Liver (tissue), 8 donors: ENCODE measurements at regions not wholly inside any gene's neighbourhood (a gene's known extent, or its start where the extent isn't known, plus 50 kb on each side); places are given as distances from the start of the nearest gene placed in this dataset.

Experiments
- DNase-seq: peaks from one replicate; pipeline ENCODE4 v3.0.0-alpha.2; 2017; ENCODE audit warnings: low spot score
- H3K27ac ChIP-seq, 2 donors: one replicate each; pipeline ENCODE4 v1.7.0; 2013; ENCODE audit warnings: inconsistent platforms in 2 of 2, low read length in 2 of 2, control low read depth in 1 of 2, low read depth in 1 of 2, mild to moderate bottlenecking in 1 of 2
- H3K27me3 ChIP-seq, 4 donors: one replicate each; pipeline versions ENCODE4 v1.6.1 to v1.7.0; 2013; ENCODE audit warnings: low read length in 3 of 4, inconsistent platforms in 1 of 4, mild to moderate bottlenecking in 1 of 4, moderate library complexity in 1 of 4; ENCODE audit not compliant: control insufficient read depth in 4 of 4, insufficient read depth in 4 of 4
- H3K36me3 ChIP-seq, 4 donors: one replicate each; pipeline versions ENCODE4 v1.6.1 to v1.7.0; 2013; ENCODE audit warnings: low read length in 3 of 4, mild to moderate bottlenecking in 3 of 4, low read depth in 1 of 4, moderate library complexity in 1 of 4; ENCODE audit not compliant: control insufficient read depth in 4 of 4, insufficient read depth in 3 of 4
- H3K4me1 ChIP-seq, 4 donors: one replicate each; pipeline versions ENCODE4 v1.6.1 to v1.7.0; 2013; ENCODE audit warnings: low read length in 3 of 4, mild to moderate bottlenecking in 3 of 4, moderate library complexity in 1 of 4; ENCODE audit not compliant: control insufficient read depth in 4 of 4, insufficient read depth in 4 of 4
- H3K4me3 ChIP-seq, 3 donors: one replicate each; pipeline versions ENCODE4 v1.6.1 to v1.7.0; 2013; ENCODE audit warnings: low read length in 3 of 3, control low read depth in 1 of 3, low read depth in 1 of 3, mild to moderate bottlenecking in 1 of 3
- H3K9ac ChIP-seq, 2 donors: one replicate each; pipeline ENCODE4 v1.7.0; 2013; ENCODE audit warnings: low read length in 2 of 2, mild to moderate bottlenecking in 2 of 2, moderate library complexity in 2 of 2, control low read depth in 1 of 2, low read depth in 1 of 2
- H3K9me3 ChIP-seq, 4 donors: one replicate each; pipeline versions ENCODE4 v1.6.1 to v1.7.0; 2013; ENCODE audit warnings: low read length in 3 of 4; ENCODE audit not compliant: control insufficient read depth in 4 of 4
- ATF3 ChIP-seq: IDR thresholded peaks from 2 replicates; pipeline ENCODE4 v1.6.1; 2016; ENCODE audit warnings: antibody characterized with exemption
- CTCF ChIP-seq: fragments of 150-350 bp; IDR thresholded peaks from 2 replicates; pipeline ENCODE4 v1.5.1; 2017; ENCODE audit warnings: improper control_type of control experiment, low read depth, low read length; ENCODE audit not compliant: missing input control
- FOXA2 ChIP-seq: IDR thresholded peaks from 2 replicates; pipeline ENCODE4 v1.6.1; 2016; ENCODE audit warnings: antibody characterized with exemption
- GABPA ChIP-seq, 2 donors: IDR thresholded peaks in 1 of 2; conservative IDR thresholded peaks in 1 of 2; 2 replicates each; pipeline ENCODE4 v1.6.1; 2016; ENCODE audit warnings: antibody characterized with exemption in 2 of 2, mild to moderate bottlenecking in 1 of 2, moderate library complexity in 1 of 2
- JUND ChIP-seq, 2 donors: IDR thresholded peaks; 2 replicates each; pipeline ENCODE4 v1.6.1; 2016; ENCODE audit warnings: antibody characterized with exemption in 2 of 2
- MAX ChIP-seq: IDR thresholded peaks from 2 replicates; pipeline ENCODE4 v1.6.1; 2016; ENCODE audit warnings: antibody characterized with exemption
- NR2F2 ChIP-seq: IDR thresholded peaks from 2 replicates; pipeline ENCODE4 v1.6.1; 2016; ENCODE audit warnings: antibody characterized with exemption
- RAD21 ChIP-seq, 2 donors: IDR thresholded peaks; 2 replicates each; pipeline ENCODE4 v1.6.1; 2016; ENCODE audit warnings: antibody characterized with exemption in 2 of 2, mild to moderate bottlenecking in 2 of 2
- REST ChIP-seq: IDR thresholded peaks from 2 replicates; pipeline ENCODE4 v1.6.1; 2016; ENCODE audit warnings: antibody characterized with exemption, mild to moderate bottlenecking
- RXRA ChIP-seq, 2 donors: IDR thresholded peaks; 2 replicates each; pipeline ENCODE4 v1.6.1; 2017 to 2018; ENCODE audit warnings: antibody characterized with exemption in 2 of 2, mild to moderate bottlenecking in 1 of 2
- SP1 ChIP-seq: IDR thresholded peaks from 2 replicates; pipeline ENCODE4 v1.6.1; 2018; ENCODE audit warnings: antibody characterized with exemption, mild to moderate bottlenecking
- TAF1 ChIP-seq: conservative IDR thresholded peaks from 2 replicates; pipeline ENCODE4 v1.6.1; 2016; ENCODE audit warnings: antibody characterized with exemption, mild to moderate bottlenecking
- YY1 ChIP-seq: IDR thresholded peaks from 2 replicates; pipeline ENCODE4 v1.6.1; 2016; ENCODE audit warnings: antibody characterized with exemption, mild to moderate bottlenecking
- ZBTB33 ChIP-seq: IDR thresholded peaks from 2 replicates; pipeline ENCODE4 v1.6.1; 2016; ENCODE audit warnings: antibody characterized with exemption
- WGBS: extraction: QIAGEN DNeasy Blood & Tissue Kit; methylation state at CpG from one replicate; pipeline ENCODE4 v1.1.7; 2013; 5-methylcytosine and 5-hydroxymethylcytosine counted together
- donor health status: healthy.
- donor health status: healthy.
- donor health status: healthy.
- donor health status: healthy.
- donor health status: healthy.

- Histone ChIP-seq H3K9me3 (peaks cover 1 to 2% (median 2%) of the 10 kb centered on the region in 4 donors), H3K9ac (no peak overlapping the region), H3K36me3 (no peaks in the 10 kb centered on the region), H3K4me1 (peaks cover 4 to 14% (median 10%) of the 10 kb centered on the region in 4 donors), H3K27me3 (no peaks in the 10 kb centered on the region), H3K4me3 (no peak overlapping the region), H3K27ac (no peak overlapping the region)
- no peak for DNase-seq
- 78% methylated on average over 2 of the region's 2 CpGs for WGBS
- TF ChIP-seq FOXA2 = no peak
- TF ChIP-seq YY1 = no peak
- TF ChIP-seq GABPA (IDR thresholded peaks at IDR 0.05 in 1 of 2, conservative IDR thresholded peaks at IDR 0.05 in 1 of 2) = no peak
Measured at GRCh38 chr1:222462601-222463000, 85.3 kb downstream of the HHIPL2 start.

GRCh38 chr1:222461941-222462340 lies 86.0 kb downstream of the HHIPL2 start:
- Histone ChIP-seq H3K27me3 (no peaks in the 10 kb centered on the region), H3K9me3 (peaks cover 2 to 8% (median 4%) of the 10 kb centered on the region in 4 donors), H3K4me1 (peaks cover 4 to 14% (median 10%) of the 10 kb centered on the region in 4 donors), H3K27ac (no peak overlapping the region), H3K36me3 (no peaks in the 10 kb centered on the region), H3K9ac (no peak overlapping the region), H3K4me3 (no peak overlapping the region)
- no peak for DNase-seq
- 68% methylated on average over 2 of the region's 2 CpGs for WGBS
- TF ChIP-seq TAF1 (no peak), RAD21 (IDR thresholded peaks at IDR 0.05) (no peak), NR2F2 (no peak), ATF3 (no peak), JUND (IDR thresholded peaks at IDR 0.05) (no peak), CTCF (no peak), REST (no peak)

- H3K27ac ChIP-seq = no peak overlapping the region
- 91% methylated on average over 3 of the region's 3 CpGs for WGBS
- H3K9ac ChIP-seq = no peak overlapping the region
- no peaks in the 10 kb centered on the region for H3K36me3 ChIP-seq
- H3K4me1 ChIP-seq = no peaks in the 10 kb centered on the region
- no peaks in the 10 kb centered on the region for H3K27me3 ChIP-seq
- H3K4me3 ChIP-seq = no peak overlapping the region
- peaks cover 2 to 9% (median 4%) of the 10 kb centered on the region in 4 donors for H3K9me3 ChIP-seq
- DNase-seq = no peak
- no peak for TF ChIP-seq GABPA (IDR thresholded peaks at IDR 0.05 in 1 of 2, conservative IDR thresholded peaks at IDR 0.05 in 1 of 2)
- no peak for TF ChIP-seq RXRA (IDR thresholded peaks at IDR 0.05)
- no peak for TF ChIP-seq SP1
- TF ChIP-seq REST = no peak
- no peak for TF ChIP-seq MAX
- TF ChIP-seq ZBTB33 = no peak
- no peak for TF ChIP-seq YY1
- no peak for TF ChIP-seq FOXA2
Measured at GRCh38 chr1:222459652-222460051, 88.3 kb downstream of the HHIPL2 start.
